ENCODE measurements at regions not wholly inside any gene's neighbourhood (a gene's known extent, or its start where the extent isn't known, plus 50 kb on each side); places are given as distances from the start of the nearest gene placed in this dataset.

DNA sequence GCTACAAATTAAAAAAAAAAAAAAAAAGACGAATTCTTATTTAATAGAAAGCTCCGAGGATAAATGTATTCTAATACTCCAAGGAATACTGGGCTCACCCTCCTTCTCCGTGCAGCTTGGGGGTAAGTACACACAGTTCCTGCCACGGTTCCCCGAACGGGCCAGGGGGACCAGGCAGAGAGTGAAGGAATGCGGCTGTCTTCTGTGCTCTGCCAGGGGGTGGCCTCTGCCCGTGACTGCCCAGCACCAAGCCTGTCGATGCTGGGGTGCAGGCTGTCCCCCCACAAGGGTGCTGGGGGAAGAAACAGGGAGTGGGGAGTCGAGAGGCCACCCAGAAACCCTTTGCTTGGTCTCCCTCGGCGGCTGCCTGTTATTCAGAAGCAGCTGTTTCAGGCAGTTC is 410.1 kb upstream of the IRX1 start:
- H3K79me2 ChIP-seq (ENCODE audit: insufficient read depth, low read length) = no peaks in the 10 kb centered on the region
- no peaks in the 10 kb centered on the region for H4K20me1 ChIP-seq (ENCODE audit: insufficient read depth)
- no peak for ATAC-seq
- H3K9ac ChIP-seq (ENCODE audit: low read length) = no peak overlapping the region
- intact Hi-C loops (cut with micrococcal nuclease) = no loop called here
- ChIA-PET POLR2A (no interaction called here), RAD21 (ENCODE audit: low non-redundant PET in 1 of 2, low total read pairs in 2 of 2, uncharacterized antibody in 2 of 2, unreplicated experiment in 2 of 2) (no interaction called here), CTCF (no interaction called here)
- no peaks in the 10 kb centered on the region for H3K9me2 ChIP-seq (ENCODE audit: insufficient read depth)
- no peak overlapping the region for H3K4me2 ChIP-seq (ENCODE audit: low read length)
- no peaks in the 10 kb centered on the region for H3K36me3 ChIP-seq (ENCODE audit: control insufficient read depth in 1 of 2, insufficient read depth in 2 of 2, low read length in 2 of 2)
- H3K9me3 ChIP-seq (ENCODE audit: control insufficient read depth in 1 of 2, insufficient read depth in 1 of 2, low read depth in 1 of 2, low read length in 2 of 2) = peaks cover 5 to 35% of the 10 kb centered on the region in 2 experiments; a peak in 2 of 4 replicates
- no peak for DNase-seq (ENCODE audit: low read depth, low spot score)
- H3K27ac ChIP-seq (ENCODE audit: low read depth, low read length) = no peak overlapping the region
- no peaks in the 10 kb centered on the region for H3K4me1 ChIP-seq (ENCODE audit: control insufficient read depth in 1 of 2, insufficient read depth in 2 of 2, low read length in 2 of 2)
- H3K4me3 ChIP-seq (replicated peaks in 1 of 2; ENCODE audit: low read depth in 1 of 2, low read length in 2 of 2) = no peak overlapping the region
- H2AFZ ChIP-seq (ENCODE audit: low read depth, low read length, poor library complexity, severe bottlenecking) = no peak overlapping the region
- BruUV-seq (replicated peaks) = no TSS peak
- no peak for TF ChIP-seq ZBTB33 (IDR thresholded peaks at IDR 0.05; ENCODE audit: extremely low read depth, insufficient replicate concordance, low read length)
- no peak for TF ChIP-seq SIN3A (IDR thresholded peaks at IDR 0.05; ENCODE audit: low read depth)
- no peak for TF ChIP-seq ZNF274 (IDR thresholded peaks at IDR 0.05; ENCODE audit: low read depth, low read length)
- TF ChIP-seq, protein P1, sequence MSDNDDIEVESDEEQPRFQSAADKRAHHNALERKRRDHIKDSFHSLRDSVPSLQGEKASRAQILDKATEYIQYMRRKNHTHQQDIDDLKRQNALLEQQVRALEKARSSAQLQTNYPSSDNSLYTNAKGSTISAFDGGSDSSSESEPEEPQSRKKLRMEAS (IDR thresholded peaks at IDR 0.05) = no peak
- no peak for TF ChIP-seq ELF1 (IDR thresholded peaks at IDR 0.05; ENCODE audit: borderline replicate concordance, low read depth)
- TF ChIP-seq EGR1 (IDR thresholded peaks at IDR 0.05; ENCODE audit: low read depth) = no peak
- TF ChIP-seq CTCF (IDR thresholded peaks at IDR 0.05 in 2 of 3, conservative IDR thresholded peaks at IDR 0.05 in 1 of 3; ENCODE audit: borderline replicate concordance in 1 of 3, insufficient read depth in 1 of 3, low read depth in 2 of 3, low read length in 2 of 3) = no peak
- no peaks in the 10 kb centered on the region for H3K27me3 ChIP-seq (ENCODE audit: insufficient read depth, low read length)
